ENCODE measurements at regions not wholly inside any gene's neighbourhood (a gene's known extent, or its start where the extent isn't known, plus 50 kb on each side); places are given as distances from the start of the nearest gene placed in this dataset.

DNA sequence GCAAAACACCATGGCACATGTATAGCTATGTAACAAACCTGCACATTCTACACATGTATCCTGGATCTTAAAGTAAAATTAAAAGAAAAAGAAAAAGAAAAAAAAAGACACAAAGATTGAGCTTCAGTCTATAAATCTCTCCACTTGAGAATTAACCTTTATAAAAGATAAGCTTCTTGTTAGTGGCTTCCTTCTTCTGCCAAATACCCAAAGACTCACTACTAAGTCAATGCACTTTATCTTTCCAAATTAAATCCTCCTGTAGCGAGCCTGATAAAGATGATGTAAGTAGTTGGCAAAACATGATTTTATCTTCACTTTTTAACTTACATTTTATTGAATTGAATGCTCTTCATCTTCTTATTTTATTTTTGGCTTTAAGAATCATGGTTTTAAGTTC is 349.9 kb downstream of the TRIB2 start:
- no peak for TF ChIP-seq FOSL1 (CRISPR knock-in tag; IDR thresholded peaks at IDR 0.05; ENCODE audit: borderline replicate concordance)
- no peak for TF ChIP-seq EZH2 (conservative IDR thresholded peaks at IDR 0.05; ENCODE audit: low read depth, low read length)
- no peak for TF ChIP-seq FOXM1 (CRISPR knock-in tag; IDR thresholded peaks at IDR 0.05)
- TF ChIP-seq, protein P1, sequence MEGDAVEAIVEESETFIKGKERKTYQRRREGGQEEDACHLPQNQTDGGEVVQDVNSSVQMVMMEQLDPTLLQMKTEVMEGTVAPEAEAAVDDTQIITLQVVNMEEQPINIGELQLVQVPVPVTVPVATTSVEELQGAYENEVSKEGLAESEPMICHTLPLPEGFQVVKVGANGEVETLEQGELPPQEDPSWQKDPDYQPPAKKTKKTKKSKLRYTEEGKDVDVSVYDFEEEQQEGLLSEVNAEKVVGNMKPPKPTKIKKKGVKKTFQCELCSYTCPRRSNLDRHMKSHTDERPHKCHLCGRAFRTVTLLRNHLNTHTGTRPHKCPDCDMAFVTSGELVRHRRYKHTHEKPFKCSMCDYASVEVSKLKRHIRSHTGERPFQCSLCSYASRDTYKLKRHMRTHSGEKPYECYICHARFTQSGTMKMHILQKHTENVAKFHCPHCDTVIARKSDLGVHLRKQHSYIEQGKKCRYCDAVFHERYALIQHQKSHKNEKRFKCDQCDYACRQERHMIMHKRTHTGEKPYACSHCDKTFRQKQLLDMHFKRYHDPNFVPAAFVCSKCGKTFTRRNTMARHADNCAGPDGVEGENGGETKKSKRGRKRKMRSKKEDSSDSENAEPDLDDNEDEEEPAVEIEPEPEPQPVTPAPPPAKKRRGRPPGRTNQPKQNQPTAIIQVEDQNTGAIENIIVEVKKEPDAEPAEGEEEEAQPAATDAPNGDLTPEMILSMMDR (CRISPR knock-in tag; IDR thresholded peaks at IDR 0.05): no peak
- no peak for TF ChIP-seq TAF1 (CRISPR knock-in tag; IDR thresholded peaks at IDR 0.05)
- TF ChIP-seq EP300 (IDR thresholded peaks at IDR 0.05; ENCODE audit: low read depth in 2 of 2, low read length in 2 of 2): no peak
- TF ChIP-seq EP300 (CRISPR knock-in tag; IDR thresholded peaks at IDR 0.05; ENCODE audit: borderline replicate concordance): no peak
- TF ChIP-seq KLF16 (CRISPR knock-in tag; IDR thresholded peaks at IDR 0.05): no peak
- no peak for TF ChIP-seq ZBTB33 (CRISPR knock-in tag; IDR thresholded peaks at IDR 0.05)
- no peak for TF ChIP-seq ZZZ3 (CRISPR knock-in tag; IDR thresholded peaks at IDR 0.05; ENCODE audit: borderline replicate concordance)
- no peak for TF ChIP-seq REST (IDR thresholded peaks at IDR 0.05; ENCODE audit: borderline replicate concordance in 1 of 2, low read depth in 1 of 2, low read length in 2 of 2)
- no peak for TF ChIP-seq ZNF709 (CRISPR knock-in tag; IDR thresholded peaks at IDR 0.05)
- TF ChIP-seq, protein P2, sequence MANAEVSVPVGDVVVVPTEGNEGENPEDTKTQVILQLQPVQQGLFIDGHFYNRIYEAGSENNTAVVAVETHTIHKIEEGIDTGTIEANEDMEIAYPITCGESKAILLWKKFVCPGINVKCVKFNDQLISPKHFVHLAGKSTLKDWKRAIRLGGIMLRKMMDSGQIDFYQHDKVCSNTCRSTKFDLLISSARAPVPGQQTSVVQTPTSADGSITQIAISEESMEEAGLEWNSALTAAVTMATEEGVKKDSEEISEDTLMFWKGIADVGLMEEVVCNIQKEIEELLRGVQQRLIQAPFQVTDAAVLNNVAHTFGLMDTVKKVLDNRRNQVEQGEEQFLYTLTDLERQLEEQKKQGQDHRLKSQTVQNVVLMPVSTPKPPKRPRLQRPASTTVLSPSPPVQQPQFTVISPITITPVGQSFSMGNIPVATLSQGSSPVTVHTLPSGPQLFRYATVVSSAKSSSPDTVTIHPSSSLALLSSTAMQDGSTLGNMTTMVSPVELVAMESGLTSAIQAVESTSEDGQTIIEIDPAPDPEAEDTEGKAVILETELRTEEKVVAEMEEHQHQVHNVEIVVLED (CRISPR knock-in tag; IDR thresholded peaks at IDR 0.05; ENCODE audit: borderline replicate concordance): no peak
- no peak for TF ChIP-seq MAX (IDR thresholded peaks at IDR 0.05)

Measured in HepG2 (cell line).